ENCODE measurements at regions not wholly inside any gene's neighbourhood (a gene's known extent, or its start where the extent isn't known, plus 50 kb on each side); places are given as distances from the start of the nearest gene placed in this dataset.
"Not testable (repeated sequence)": the region's sequence is repeated elsewhere in the genome, so short reads cannot be mapped to it uniquely, and the experiment has no call there.

- TF ChIP-seq REST (IDR thresholded peaks at IDR 0.05; ENCODE audit: borderline replicate concordance); REST (CRISPR knock-in tag; IDR thresholded peaks at IDR 0.05; ENCODE audit: low read depth); CTCF (IDR thresholded peaks at IDR 0.05 in 2 of 3, conservative IDR thresholded peaks at IDR 0.05 in 1 of 3; ENCODE audit: insufficient read depth in 2 of 3, low read depth in 1 of 3, low read length in 3 of 3); POLR2A (conservative IDR thresholded peaks at IDR 0.05); HNRNPK (IDR thresholded peaks at IDR 0.05; ENCODE audit: low read depth, low read length, poor library complexity, severe bottlenecking); EP300 (IDR thresholded peaks at IDR 0.05; ENCODE audit: low read length); FOXJ2 (tag; IDR thresholded peaks at IDR 0.05); ZNF589 (CRISPR knock-in tag; IDR thresholded peaks at IDR 0.05; ENCODE audit: low read depth); CHD2 (IDR thresholded peaks at IDR 0.05; ENCODE audit: low read depth, low read length); SRF (CRISPR knock-in tag; IDR thresholded peaks at IDR 0.05); ZNF124 (CRISPR knock-in tag; IDR thresholded peaks at IDR 0.05); HNRNPL (IDR thresholded peaks at IDR 0.05; ENCODE audit: low read depth, low read length): not testable (repeated sequence)
Observed at GRCh38 chr18:65162086-65162485, 588.7 kb upstream of the CDH7 start.

Data from K562 (cell line).